ENCODE measurements at regions not wholly inside any gene's neighbourhood (a gene's known extent, or its start where the extent isn't known, plus 50 kb on each side); places are given as distances from the start of the nearest gene placed in this dataset.

DNA sequence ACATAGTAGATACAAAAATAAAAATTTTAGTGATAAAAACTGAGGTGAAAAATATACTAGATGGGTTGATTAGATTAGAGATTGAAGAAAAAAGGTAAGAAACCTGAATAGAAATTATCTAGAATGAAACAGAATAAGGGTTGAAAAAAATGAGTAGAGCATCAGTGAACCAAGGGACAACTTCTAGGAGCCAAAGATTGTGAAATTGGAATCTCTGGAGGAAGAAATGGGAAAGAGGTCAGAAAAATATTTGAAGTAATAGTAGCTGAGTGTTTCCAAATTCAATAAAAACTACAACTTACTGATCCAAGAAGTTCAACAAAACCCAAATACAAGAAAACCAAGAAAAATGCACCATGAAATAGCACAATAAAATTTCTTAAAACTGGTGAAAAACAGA is 116.6 kb upstream of the STARD4 start:
- no peak overlapping the region for H3K4me2 ChIP-seq (ENCODE audit: low read length)
- no peak overlapping the region for H3K4ac ChIP-seq (ENCODE audit: low read depth, low read length)
- no peak overlapping the region for H3K18ac ChIP-seq (ENCODE audit: low read length)
- peak in 1 of 2 donors; percentile 14 for DNase-seq
- no peak overlapping the region for H3K9ac ChIP-seq (ENCODE audit: low read length)
- no peak overlapping the region for H2AK5ac ChIP-seq (ENCODE audit: low read length)
- H3K27ac ChIP-seq (ENCODE audit: low read depth, low read length) = no peak overlapping the region
- no peak overlapping the region for H2BK120ac ChIP-seq (ENCODE audit: insufficient read depth, low read length, poor library complexity)
- no peak overlapping the region for H4K12ac ChIP-seq (ENCODE audit: low read depth, low read length)
- H2AFZ ChIP-seq (ENCODE audit: insufficient read depth, low read length, poor library complexity) = no peak overlapping the region
- no peak overlapping the region for H4K91ac ChIP-seq (ENCODE audit: low read depth, low read length)
- no peak overlapping the region for H3K4me3 ChIP-seq (ENCODE audit: low read depth, low read length)
- no peak overlapping the region for H3K23ac ChIP-seq (ENCODE audit: low read length)
- no peaks in the 10 kb centered on the region for H3K9me3 ChIP-seq (ENCODE audit: insufficient read depth, low read depth, low read length)
- no peaks in the 10 kb centered on the region for H3K27me3 ChIP-seq (ENCODE audit: insufficient read depth, low read length)
- no peaks in the 10 kb centered on the region for H3K36me3 ChIP-seq (ENCODE audit: control insufficient read depth in 1 of 2, insufficient read depth in 2 of 2, low read length in 2 of 2)
- no peaks in the 10 kb centered on the region for H3K79me2 ChIP-seq (ENCODE audit: control insufficient read depth, insufficient read depth, low read length, poor library complexity)
- H3K4me1 ChIP-seq (ENCODE audit: control insufficient read depth in 1 of 2, insufficient read depth in 2 of 2, low read length in 2 of 2) = no peaks in the 10 kb centered on the region
- no peak overlapping the region for H2BK5ac ChIP-seq (ENCODE audit: low read depth, low read length, poor library complexity)
- H4K8ac ChIP-seq (ENCODE audit: low read depth, low read length) = no peak overlapping the region
- H3K14ac ChIP-seq (ENCODE audit: low read length) = no peak overlapping the region
- no peaks in the 10 kb centered on the region for H3K79me1 ChIP-seq (ENCODE audit: low read length)
- H2BK12ac ChIP-seq (ENCODE audit: low read length) = no peak overlapping the region

DNA sequence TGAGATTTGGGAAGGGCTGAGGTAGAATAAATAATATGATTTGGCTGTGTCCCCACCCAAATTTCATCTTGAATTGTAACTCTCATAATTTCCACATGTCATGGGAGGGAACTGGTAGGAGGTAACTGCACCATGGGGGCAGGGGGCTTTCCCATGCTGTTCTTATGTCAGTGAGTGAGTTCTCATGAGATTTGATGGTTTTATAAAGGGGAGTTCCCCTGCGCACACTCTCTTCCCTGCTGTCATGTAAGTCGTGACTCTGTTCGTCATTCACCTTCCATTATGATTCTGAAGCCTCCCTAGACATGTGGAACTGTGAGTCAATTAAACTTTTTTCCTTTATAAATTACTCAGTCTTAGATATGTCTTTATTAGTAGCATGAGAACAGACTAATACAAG is 115.5 kb upstream of the STARD4 start:
- no peak overlapping the region for H3K9ac ChIP-seq (ENCODE audit: low read length)
- H3K79me1 ChIP-seq (ENCODE audit: low read length) = no peaks in the 10 kb centered on the region
- H2BK120ac ChIP-seq (ENCODE audit: insufficient read depth, low read length, poor library complexity) = no peak overlapping the region
- H4K12ac ChIP-seq (ENCODE audit: low read depth, low read length) = no peak overlapping the region
- no peaks in the 10 kb centered on the region for H3K4me1 ChIP-seq (ENCODE audit: control insufficient read depth in 1 of 2, insufficient read depth in 2 of 2, low read length in 2 of 2)
- H3K4me3 ChIP-seq (ENCODE audit: low read depth, low read length) = no peak overlapping the region
- no peak overlapping the region for H3K4me2 ChIP-seq (ENCODE audit: low read length)
- no peaks in the 10 kb centered on the region for H3K79me2 ChIP-seq (ENCODE audit: control insufficient read depth, insufficient read depth, low read length, poor library complexity)
- H3K27me3 ChIP-seq (ENCODE audit: insufficient read depth, low read length) = no peaks in the 10 kb centered on the region
- no peaks in the 10 kb centered on the region for H3K36me3 ChIP-seq (ENCODE audit: control insufficient read depth in 1 of 2, insufficient read depth in 2 of 2, low read length in 2 of 2)
- no peak overlapping the region for H2AK5ac ChIP-seq (ENCODE audit: low read length)
- no peak overlapping the region for H4K8ac ChIP-seq (ENCODE audit: low read depth, low read length)
- no peak overlapping the region for H2AFZ ChIP-seq (ENCODE audit: insufficient read depth, low read length, poor library complexity)
- H2BK12ac ChIP-seq (ENCODE audit: low read length) = no peak overlapping the region
- H3K14ac ChIP-seq (ENCODE audit: low read length) = no peak overlapping the region
- no peaks in the 10 kb centered on the region for H3K9me3 ChIP-seq (ENCODE audit: insufficient read depth, low read depth, low read length)
- no CpG with 5 or more reads among the region's 3 CpGs for WGBS (ENCODE audit: extremely low coverage, insufficient coverage, insufficient read length)
- no peak overlapping the region for H4K91ac ChIP-seq (ENCODE audit: low read depth, low read length)
- no peak for DNase-seq
- H3K18ac ChIP-seq (ENCODE audit: low read length) = no peak overlapping the region
- H2BK5ac ChIP-seq (ENCODE audit: low read depth, low read length, poor library complexity) = no peak overlapping the region
- H3K27ac ChIP-seq (ENCODE audit: low read depth, low read length) = no peak overlapping the region
- H3K23ac ChIP-seq (ENCODE audit: low read length) = no peak overlapping the region
- no peak overlapping the region for H3K4ac ChIP-seq (ENCODE audit: low read depth, low read length)

DNA sequence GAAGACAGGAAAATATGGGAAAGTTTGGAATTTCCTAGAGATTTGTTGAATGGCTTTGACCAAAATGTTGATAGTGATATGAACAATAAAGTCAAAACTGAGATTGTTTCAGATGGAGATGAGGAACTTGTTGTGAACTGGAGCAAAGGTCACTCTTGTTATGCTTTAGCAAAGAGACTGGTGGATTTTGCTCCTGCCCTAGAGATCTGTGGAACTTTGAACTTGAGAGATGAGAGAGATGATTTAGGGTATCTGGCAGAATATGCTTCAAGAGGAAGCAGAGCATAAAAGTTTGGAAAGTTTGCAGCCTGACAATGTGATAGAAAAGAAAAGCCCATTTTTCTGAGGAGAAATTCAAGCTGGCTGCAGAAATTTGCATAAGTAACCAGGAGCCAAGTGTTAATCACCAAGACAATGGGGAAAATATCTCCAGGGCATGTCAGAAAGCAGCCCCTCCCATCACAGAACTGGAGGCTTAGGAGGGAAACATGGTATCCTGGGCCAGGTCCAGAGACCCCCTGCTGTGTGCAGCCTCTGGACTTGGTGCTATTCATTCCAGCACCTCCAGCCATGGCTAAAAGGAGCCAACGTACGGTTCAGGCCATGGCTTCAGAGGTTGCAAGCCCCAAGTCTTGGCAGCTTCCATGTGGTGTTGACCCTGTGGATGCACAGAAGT is 114.3 kb upstream of the STARD4 start:
- Histone ChIP-seq H3K9me3 (ENCODE audit: insufficient read depth, low read depth, low read length) (no peaks in the 10 kb centered on the region), H2BK12ac (ENCODE audit: low read length) (no peak overlapping the region), H3K79me1 (ENCODE audit: low read length) (no peaks in the 10 kb centered on the region), H2BK120ac (ENCODE audit: insufficient read depth, low read length, poor library complexity) (no peak overlapping the region), H3K36me3 (ENCODE audit: control insufficient read depth in 1 of 2, insufficient read depth in 2 of 2, low read length in 2 of 2) (no peaks in the 10 kb centered on the region), H3K9ac (ENCODE audit: low read length) (no peak overlapping the region), H2AFZ (ENCODE audit: insufficient read depth, low read length, poor library complexity) (no peak overlapping the region), H3K4me3 (ENCODE audit: low read depth, low read length) (no peak overlapping the region), H4K91ac (ENCODE audit: low read depth, low read length) (no peak overlapping the region), H3K14ac (ENCODE audit: low read length) (no peak overlapping the region), H2AK5ac (ENCODE audit: low read length) (no peak overlapping the region), H3K23ac (ENCODE audit: low read length) (no peak overlapping the region), H3K27me3 (ENCODE audit: insufficient read depth, low read length) (no peaks in the 10 kb centered on the region), H4K12ac (ENCODE audit: low read depth, low read length) (no peak overlapping the region), H3K27ac (ENCODE audit: low read depth, low read length) (no peak overlapping the region), H3K79me2 (ENCODE audit: control insufficient read depth, insufficient read depth, low read length, poor library complexity) (no peaks in the 10 kb centered on the region), H3K18ac (ENCODE audit: low read length) (no peak overlapping the region), H2BK5ac (ENCODE audit: low read depth, low read length, poor library complexity) (no peak overlapping the region), H3K4ac (ENCODE audit: low read depth, low read length) (no peak overlapping the region), H4K8ac (ENCODE audit: low read depth, low read length) (no peak overlapping the region), H3K4me1 (ENCODE audit: control insufficient read depth in 1 of 2, insufficient read depth in 2 of 2, low read length in 2 of 2) (no peaks in the 10 kb centered on the region), H3K4me2 (ENCODE audit: low read length) (no peak overlapping the region)
- no peak for DNase-seq
- WGBS (ENCODE audit: extremely low coverage, insufficient coverage, insufficient read length) = no CpG with 5 or more reads among the region's 2 CpGs

DNA sequence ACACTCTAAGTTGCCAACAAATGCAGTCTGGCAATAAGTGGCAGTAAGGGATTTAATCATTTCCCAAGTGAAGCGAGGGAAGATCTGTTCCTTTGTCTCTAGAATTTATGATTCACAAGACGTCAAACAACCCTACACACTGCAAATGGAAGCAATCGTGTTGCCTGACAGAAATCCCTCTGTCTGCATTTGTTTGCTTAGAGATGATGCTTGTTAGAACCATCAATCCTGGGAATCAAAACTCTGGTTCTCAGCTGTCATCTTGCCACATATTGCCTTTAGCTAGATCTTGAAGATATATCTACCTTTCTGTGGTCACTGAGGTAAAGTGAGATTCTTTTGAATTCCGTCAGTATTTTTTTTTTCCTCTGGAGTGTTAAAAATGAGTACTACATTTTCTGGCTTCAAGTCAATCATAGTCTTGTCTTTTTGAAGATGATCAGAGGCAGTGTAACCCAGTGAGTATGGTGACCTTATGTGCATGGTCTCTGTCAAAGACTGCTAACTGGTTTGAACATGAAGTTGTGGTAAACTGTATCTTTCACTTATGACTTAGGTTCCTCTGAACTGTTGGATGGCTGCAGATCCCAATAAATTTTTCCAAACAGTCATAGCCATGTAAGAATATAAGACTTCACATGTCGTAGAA is 106.4 kb upstream of the STARD4 start:
- no peak overlapping the region for H3K9ac ChIP-seq (ENCODE audit: low read length)
- no peak overlapping the region for H3K18ac ChIP-seq (ENCODE audit: low read length)
- H3K27ac ChIP-seq (ENCODE audit: low read depth, low read length) = no peak overlapping the region
- no peak overlapping the region for H3K4me3 ChIP-seq (ENCODE audit: low read depth, low read length)
- H2AK5ac ChIP-seq (ENCODE audit: low read length) = no peak overlapping the region
- H3K23ac ChIP-seq (ENCODE audit: low read length) = no peak overlapping the region
- DNase-seq = peak; percentile 34 to 71
- no peak overlapping the region for H3K14ac ChIP-seq (ENCODE audit: low read length)
- no peak overlapping the region for H4K91ac ChIP-seq (ENCODE audit: low read depth, low read length)
- H4K12ac ChIP-seq (ENCODE audit: low read depth, low read length) = no peak overlapping the region
- no peak overlapping the region for H2BK120ac ChIP-seq (ENCODE audit: insufficient read depth, low read length, poor library complexity)
- H2BK12ac ChIP-seq (ENCODE audit: low read length) = no peak overlapping the region
- no peak overlapping the region for H2AFZ ChIP-seq (ENCODE audit: insufficient read depth, low read length, poor library complexity)
- no peaks in the 10 kb centered on the region for H3K79me2 ChIP-seq (ENCODE audit: control insufficient read depth, insufficient read depth, low read length, poor library complexity)
- H3K79me1 ChIP-seq (ENCODE audit: low read length) = no peaks in the 10 kb centered on the region
- H2BK5ac ChIP-seq (ENCODE audit: low read depth, low read length, poor library complexity) = no peak overlapping the region
- H4K8ac ChIP-seq (ENCODE audit: low read depth, low read length) = no peak overlapping the region
- H3K36me3 ChIP-seq (ENCODE audit: control insufficient read depth in 1 of 2, insufficient read depth in 2 of 2, low read length in 2 of 2) = no peaks in the 10 kb centered on the region
- H3K4me2 ChIP-seq (ENCODE audit: low read length) = no peak overlapping the region
- no peaks in the 10 kb centered on the region for H3K4me1 ChIP-seq (ENCODE audit: control insufficient read depth in 1 of 2, insufficient read depth in 2 of 2, low read length in 2 of 2)
- no peaks in the 10 kb centered on the region for H3K27me3 ChIP-seq (ENCODE audit: insufficient read depth, low read length)
- H3K4ac ChIP-seq (ENCODE audit: low read depth, low read length) = no peak overlapping the region
- H3K9me3 ChIP-seq (ENCODE audit: insufficient read depth, low read depth, low read length) = no peaks in the 10 kb centered on the region
- WGBS (ENCODE audit: extremely low coverage, insufficient coverage, insufficient read length) = no CpG with 5 or more reads among the region's 5 CpGs
